B cell (primary cell): ENCODE measurements at regions not wholly inside any gene's neighbourhood (a gene's known extent, or its start where the extent isn't known, plus 50 kb on each side); places are given as distances from the start of the nearest gene placed in this dataset.

Experiments used
- EZH2 ChIP-seq: IDR thresholded peaks from 2 replicates; pipeline ENCODE4 v1.6.1; 2012; ENCODE audit warnings: borderline replicate concordance, low read depth, mild to moderate bottlenecking, moderate library complexity, low read length; ENCODE audit not compliant: insufficient read depth, poor library complexity, severe bottlenecking
- TF ChIP-seq, protein P1 (sequence below): fragments of 200-600 bp; IDR thresholded peaks from one replicate; pipeline ENCODE4 v1.8.0; 2022; ENCODE audit warnings: antibody characterized with exemption, mild to moderate bottlenecking

DNA sequence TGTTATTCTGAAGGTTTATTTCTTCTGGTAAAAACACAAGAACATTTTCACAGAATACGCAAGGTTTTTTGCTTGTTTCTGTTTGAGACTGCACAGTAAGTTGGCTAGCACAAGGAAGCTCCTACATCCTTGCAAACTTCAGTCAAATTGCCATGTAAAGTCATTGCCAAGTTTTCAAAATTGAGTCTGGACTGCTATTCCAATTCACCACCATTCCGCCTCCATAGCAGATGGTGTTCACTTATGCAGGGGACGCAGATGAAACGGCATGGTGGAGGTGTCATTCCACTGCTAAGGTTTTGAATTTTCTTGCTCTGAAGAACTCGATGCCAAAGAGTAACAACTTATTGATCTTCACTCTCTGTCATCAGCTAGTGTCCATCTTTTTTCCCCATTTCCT is 303.9 kb upstream of the SYT1 start:
- TF ChIP-seq, protein P1, sequence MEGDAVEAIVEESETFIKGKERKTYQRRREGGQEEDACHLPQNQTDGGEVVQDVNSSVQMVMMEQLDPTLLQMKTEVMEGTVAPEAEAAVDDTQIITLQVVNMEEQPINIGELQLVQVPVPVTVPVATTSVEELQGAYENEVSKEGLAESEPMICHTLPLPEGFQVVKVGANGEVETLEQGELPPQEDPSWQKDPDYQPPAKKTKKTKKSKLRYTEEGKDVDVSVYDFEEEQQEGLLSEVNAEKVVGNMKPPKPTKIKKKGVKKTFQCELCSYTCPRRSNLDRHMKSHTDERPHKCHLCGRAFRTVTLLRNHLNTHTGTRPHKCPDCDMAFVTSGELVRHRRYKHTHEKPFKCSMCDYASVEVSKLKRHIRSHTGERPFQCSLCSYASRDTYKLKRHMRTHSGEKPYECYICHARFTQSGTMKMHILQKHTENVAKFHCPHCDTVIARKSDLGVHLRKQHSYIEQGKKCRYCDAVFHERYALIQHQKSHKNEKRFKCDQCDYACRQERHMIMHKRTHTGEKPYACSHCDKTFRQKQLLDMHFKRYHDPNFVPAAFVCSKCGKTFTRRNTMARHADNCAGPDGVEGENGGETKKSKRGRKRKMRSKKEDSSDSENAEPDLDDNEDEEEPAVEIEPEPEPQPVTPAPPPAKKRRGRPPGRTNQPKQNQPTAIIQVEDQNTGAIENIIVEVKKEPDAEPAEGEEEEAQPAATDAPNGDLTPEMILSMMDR = no peak
- TF ChIP-seq EZH2 = no peak
